WERI-Rb-1 (cell line): ENCODE measurements at regions not wholly inside any gene's neighbourhood (a gene's known extent, or its start where the extent isn't known, plus 50 kb on each side); places are given as distances from the start of the nearest gene placed in this dataset.

Experiments
- DNase-seq: peaks from one replicate; pipeline ENCODE4 v3.0.0-alpha.2; 2020
- H3K27ac ChIP-seq: fragments of 250-450 bp; sonication (Bioruptor Pico); 2 replicates; pipeline ENCODE4 v1.5.1; 2020; ENCODE audit warnings: mild to moderate bottlenecking, moderate library complexity
- H3K27me3 ChIP-seq: fragments of 250-450 bp; sonication (Bioruptor Pico); 2 replicates; pipeline ENCODE4 v1.5.1; 2021; ENCODE audit warnings: mild to moderate bottlenecking, low read depth, moderate library complexity; ENCODE audit not compliant: insufficient read depth, severe bottlenecking
- H3K36me3 ChIP-seq: fragments of 250-450 bp; sonication (Bioruptor Pico); 2 replicates; pipeline ENCODE4 v1.5.1; 2020; ENCODE audit warnings: mild to moderate bottlenecking, moderate library complexity
- H3K4me3 ChIP-seq: 2 replicates; pipeline ENCODE4 v1.5.1; 2011; ENCODE audit warnings: low read depth, mild to moderate bottlenecking, control low read depth, low read length
- H3K9me3 ChIP-seq: fragments of 250-450 bp; sonication (Bioruptor Pico); 2 replicates; pipeline ENCODE4 v1.5.1; 2021; ENCODE audit warnings: mild to moderate bottlenecking, moderate library complexity; ENCODE audit not compliant: severe bottlenecking
- TF ChIP-seq, protein P1 (sequence below): IDR thresholded peaks from 2 replicates; pipeline ENCODE4 v1.5.1; 2011; ENCODE audit warnings: low read depth, mild to moderate bottlenecking, control low read depth, inconsistent platforms, low read length

DNA sequence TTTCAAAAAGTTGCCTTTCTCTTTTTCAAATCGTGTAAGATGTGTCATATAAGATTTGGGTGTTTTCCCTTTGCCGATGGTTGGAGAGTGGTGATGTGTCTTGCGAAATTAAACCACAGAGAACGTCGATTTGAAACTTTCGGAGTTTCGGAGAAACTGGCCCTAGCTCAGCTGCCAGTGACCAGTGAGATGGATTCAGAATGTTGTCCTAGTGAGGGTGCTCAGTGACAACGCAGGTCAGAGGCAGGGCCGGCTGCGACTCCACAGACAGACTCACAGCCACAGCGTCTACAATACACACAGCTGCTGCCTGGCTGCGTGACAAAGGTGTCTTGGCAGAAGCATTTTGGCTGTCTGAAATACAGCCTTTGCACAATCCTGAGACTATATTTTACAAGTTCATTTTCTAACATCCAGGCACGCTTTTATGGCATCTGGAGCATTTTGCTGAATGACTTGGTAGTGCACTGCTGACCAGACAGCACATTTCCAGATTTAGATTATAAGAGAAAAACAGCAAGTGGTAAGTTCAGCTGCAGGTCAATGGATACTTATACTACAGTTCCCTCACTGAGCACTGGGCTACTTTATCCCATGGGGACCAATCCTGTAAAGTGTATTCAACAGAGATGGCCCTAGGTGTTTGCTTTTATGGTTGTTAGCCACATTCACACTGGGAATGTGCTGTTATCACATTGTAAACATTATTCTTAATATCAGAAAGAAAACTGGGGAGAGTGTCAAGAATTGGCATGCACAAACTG, 207.5 kb downstream of the KCNRG start:
- DNase-seq = no peak
- no peaks in the 10 kb centered on the region for H3K36me3 ChIP-seq
- TF ChIP-seq, protein P1, sequence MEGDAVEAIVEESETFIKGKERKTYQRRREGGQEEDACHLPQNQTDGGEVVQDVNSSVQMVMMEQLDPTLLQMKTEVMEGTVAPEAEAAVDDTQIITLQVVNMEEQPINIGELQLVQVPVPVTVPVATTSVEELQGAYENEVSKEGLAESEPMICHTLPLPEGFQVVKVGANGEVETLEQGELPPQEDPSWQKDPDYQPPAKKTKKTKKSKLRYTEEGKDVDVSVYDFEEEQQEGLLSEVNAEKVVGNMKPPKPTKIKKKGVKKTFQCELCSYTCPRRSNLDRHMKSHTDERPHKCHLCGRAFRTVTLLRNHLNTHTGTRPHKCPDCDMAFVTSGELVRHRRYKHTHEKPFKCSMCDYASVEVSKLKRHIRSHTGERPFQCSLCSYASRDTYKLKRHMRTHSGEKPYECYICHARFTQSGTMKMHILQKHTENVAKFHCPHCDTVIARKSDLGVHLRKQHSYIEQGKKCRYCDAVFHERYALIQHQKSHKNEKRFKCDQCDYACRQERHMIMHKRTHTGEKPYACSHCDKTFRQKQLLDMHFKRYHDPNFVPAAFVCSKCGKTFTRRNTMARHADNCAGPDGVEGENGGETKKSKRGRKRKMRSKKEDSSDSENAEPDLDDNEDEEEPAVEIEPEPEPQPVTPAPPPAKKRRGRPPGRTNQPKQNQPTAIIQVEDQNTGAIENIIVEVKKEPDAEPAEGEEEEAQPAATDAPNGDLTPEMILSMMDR = no peak
- no peaks in the 10 kb centered on the region for H3K9me3 ChIP-seq
- H3K27me3 ChIP-seq = no peaks in the 10 kb centered on the region
- no peak overlapping the region for H3K4me3 ChIP-seq
- no peak overlapping the region for H3K27ac ChIP-seq

DNA sequence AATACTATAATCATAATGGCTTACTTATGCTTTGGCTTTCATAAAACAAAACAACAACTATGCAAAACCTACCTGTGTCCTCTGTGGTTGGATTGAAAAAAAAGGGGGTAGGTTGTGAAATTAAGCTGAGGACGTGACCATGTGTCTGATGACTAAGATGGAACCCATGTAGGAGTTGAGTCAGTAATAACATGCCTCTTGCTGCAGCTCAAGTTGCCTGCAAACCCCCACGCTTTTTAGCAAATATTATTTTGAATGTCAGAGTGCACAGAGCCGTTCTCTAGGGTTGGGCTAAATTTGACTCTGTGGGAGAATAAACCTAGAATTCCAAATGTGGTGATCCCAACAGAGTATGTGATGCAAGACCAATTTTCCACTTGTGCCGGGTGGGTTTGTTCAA, 209.3 kb downstream of the KCNRG start:
- H3K4me3 ChIP-seq = no peak overlapping the region
- H3K9me3 ChIP-seq = no peaks in the 10 kb centered on the region
- TF ChIP-seq, protein P1 = no peak
- no peak for DNase-seq
- no peak overlapping the region for H3K27ac ChIP-seq
- no peaks in the 10 kb centered on the region for H3K27me3 ChIP-seq
- H3K36me3 ChIP-seq = no peaks in the 10 kb centered on the region

DNA sequence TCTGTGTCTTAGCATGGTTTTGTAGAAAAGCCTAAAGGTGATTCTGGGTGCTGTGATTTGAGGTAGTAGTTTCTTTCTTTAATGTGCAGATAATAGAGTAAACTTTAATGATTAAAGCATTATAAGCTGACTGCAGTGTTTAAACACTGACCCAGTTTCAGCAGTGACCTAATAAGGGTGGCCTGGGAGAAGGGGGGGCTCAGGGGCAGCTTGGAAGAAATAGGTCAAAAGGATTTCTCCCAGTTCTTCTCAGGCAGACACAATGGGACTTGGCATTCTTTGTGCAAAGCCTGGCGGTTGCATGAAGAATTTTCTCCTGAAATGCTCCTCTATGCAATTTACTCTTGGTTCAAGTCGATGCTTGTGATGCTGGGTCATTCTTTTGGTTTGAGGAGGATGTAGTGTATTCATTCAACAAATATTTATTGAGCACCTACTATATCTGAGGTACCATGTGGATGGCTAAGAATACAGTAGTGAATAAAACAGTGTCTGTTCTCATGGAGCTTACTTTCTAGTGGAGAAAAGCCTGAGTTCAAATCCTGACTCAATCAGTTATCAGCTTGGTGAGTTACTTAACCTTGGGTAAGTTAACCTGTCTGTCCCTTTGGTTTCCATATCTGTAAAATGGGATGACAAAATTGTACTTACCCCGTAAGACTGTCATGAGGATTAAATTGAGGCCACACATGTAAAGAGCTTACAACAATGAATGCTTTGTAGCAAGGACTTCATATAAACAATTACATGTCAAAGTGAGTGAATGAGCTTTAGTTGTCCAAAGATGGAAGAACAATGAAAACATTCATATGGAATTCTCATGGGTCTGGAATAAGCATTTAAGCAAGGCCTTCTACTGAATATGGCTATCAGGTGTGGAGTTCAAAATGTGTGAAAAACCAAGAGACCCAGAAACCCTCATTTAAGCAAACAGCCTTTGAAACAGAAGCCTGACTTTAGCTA, 210.2 kb downstream of the KCNRG start:
- no peaks in the 10 kb centered on the region for H3K27me3 ChIP-seq
- no peak for DNase-seq
- TF ChIP-seq, protein P1 = no peak

DNA sequence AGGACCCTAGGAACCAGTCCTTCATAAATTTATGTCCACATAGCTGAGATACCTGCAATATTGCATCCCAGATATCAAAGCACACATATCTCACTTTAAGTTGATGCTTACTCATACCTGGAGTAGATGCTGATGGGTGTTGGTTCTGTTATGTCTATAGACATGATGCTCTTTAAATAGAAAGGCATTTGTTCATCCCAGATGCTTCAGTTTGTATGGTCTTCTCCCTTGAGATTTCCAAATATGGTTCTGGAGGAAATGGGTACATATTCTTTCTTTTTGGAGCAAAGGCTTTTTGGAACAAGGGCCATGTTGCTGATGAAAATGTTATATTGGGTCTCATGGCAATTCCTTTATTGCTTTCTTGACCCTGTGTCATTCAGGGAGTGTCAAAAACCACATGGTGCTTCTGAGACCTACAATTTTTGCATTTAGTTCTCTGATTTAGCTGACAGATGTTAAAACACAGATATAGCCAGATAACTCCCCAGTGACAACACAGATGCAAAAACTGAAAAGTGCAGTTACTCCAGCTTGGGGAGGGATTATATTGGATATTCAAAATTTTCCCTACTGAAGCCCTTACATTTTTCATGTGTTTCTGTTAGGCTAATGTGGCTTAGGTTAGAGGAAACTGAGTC, 211.4 kb downstream of the KCNRG start:
- H3K27ac ChIP-seq = no peak overlapping the region
- TF ChIP-seq, protein P1 = no peak
- H3K4me3 ChIP-seq = no peak overlapping the region
- no peak for DNase-seq
- no peaks in the 10 kb centered on the region for H3K36me3 ChIP-seq
- no peaks in the 10 kb centered on the region for H3K27me3 ChIP-seq
- H3K9me3 ChIP-seq = no peaks in the 10 kb centered on the region

More for the DNA sequence above, 210.2 kb downstream of the KCNRG start:
- no peaks in the 10 kb centered on the region for H3K36me3 ChIP-seq
- no peaks in the 10 kb centered on the region for H3K9me3 ChIP-seq
- no peak overlapping the region for H3K4me3 ChIP-seq
- no peak overlapping the region for H3K27ac ChIP-seq

DNA sequence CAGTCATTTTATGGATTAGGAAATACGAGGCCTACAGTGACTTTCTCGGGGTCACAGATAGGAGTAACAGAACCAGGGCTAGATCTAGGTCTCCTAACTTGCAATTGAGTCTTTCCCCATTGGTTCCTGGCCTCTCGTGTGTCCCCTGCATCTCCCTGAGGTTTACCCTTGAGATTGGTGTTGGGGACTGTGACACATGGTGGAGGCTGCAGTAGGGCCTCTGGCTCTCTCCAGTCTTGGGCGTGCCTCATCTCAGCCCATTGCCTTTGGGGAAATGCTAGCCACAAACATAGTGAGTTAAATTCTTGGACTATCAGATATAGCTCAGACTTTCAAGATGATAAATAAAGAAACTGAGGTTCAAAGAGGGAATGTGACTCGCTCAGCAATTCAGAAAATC, 212.1 kb downstream of the KCNRG start:
- Histone ChIP-seq H3K27ac (no peak overlapping the region), H3K36me3 (no peaks in the 10 kb centered on the region)

More for the DNA sequence above, 212.1 kb downstream of the KCNRG start:
- TF ChIP-seq, protein P1 = no peak
- Histone ChIP-seq H3K27me3 (no peaks in the 10 kb centered on the region), H3K9me3 (no peaks in the 10 kb centered on the region), H3K4me3 (no peak overlapping the region)
- DNase-seq = no peak
